GM19395 (cell line): ENCODE measurements at regions not wholly inside any gene's neighbourhood (a gene's known extent, or its start where the extent isn't known, plus 50 kb on each side); places are given as distances from the start of the nearest gene placed in this dataset.

Experiments
- ATAC-seq: cut with Tn5 transposase; IDR thresholded peaks from one replicate; pipeline ENCODE4 v1.9.1; 2021; ENCODE audit warnings: mild to moderate bottlenecking, moderate library complexity; ENCODE audit not compliant: unreplicated experiment

DNA sequence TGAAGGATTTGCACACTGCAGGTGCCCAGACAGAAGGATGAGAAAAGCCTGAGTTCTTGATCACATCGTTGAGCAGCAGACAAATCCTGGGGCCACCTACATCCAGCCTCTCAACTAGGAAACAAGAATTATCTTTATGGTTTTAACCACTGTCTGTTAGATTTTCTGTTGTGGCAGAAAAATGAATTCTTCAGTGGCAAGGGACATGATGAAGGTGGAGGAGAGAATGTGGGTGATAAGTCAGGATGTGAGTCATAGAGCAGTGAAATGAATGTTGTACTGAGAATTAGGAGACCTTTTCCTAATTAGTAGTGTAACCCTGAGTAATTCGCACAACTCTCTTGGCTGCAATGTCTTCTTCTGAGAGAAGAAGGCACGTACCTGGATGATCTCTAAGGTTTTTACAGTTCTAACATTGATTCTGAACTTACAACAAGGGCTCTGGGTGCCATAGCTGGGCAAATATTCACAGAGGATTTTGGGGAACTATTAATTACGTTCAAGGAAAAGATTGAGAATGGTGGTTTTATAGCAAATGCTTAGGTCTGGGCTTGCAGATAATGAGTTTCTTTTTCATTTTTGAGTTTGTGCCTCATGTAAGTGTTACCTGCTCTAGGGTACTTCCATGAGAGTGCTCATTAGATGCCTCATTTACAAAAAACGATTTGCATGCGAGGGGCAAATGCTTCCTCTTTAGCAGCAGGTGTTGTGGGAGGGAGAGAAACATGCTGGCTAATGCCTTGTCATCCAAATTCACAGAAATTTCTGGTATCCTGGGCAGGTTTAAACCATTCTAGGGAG is 111.0 kb upstream of the KL start:
- no peak for ATAC-seq

- ATAC-seq, result no peak
Measured at GRCh38 chr13:32905864-32906180, 110.4 kb upstream of the KL start.

- ATAC-seq, result no peak
Measured at GRCh38 chr13:32907211-32907610, 109.0 kb upstream of the KL start.

DNA sequence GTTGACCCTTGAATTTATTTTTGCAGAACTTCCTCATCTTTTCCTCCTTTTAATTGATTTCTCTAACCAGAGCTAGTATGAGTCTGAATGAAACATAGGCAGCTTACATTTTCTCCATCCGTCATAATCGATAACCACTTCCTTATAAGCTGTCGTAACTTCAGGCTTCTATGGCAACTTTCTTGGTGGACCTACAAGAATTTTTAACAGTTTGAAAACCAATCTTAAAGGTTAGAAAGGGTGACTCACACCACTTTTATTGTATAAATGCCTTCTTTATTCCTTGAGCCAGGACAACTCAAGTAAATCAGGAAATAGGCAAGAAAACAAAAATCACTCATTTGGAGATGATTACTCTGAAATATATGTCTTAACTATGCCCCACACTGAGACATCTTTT is 105.7 kb upstream of the KL start:
- ATAC-seq, result no peak

GRCh38 chr13:32911506-32911905 is 104.7 kb upstream of the KL start:
- peak; percentile 62 for ATAC-seq

DNA sequence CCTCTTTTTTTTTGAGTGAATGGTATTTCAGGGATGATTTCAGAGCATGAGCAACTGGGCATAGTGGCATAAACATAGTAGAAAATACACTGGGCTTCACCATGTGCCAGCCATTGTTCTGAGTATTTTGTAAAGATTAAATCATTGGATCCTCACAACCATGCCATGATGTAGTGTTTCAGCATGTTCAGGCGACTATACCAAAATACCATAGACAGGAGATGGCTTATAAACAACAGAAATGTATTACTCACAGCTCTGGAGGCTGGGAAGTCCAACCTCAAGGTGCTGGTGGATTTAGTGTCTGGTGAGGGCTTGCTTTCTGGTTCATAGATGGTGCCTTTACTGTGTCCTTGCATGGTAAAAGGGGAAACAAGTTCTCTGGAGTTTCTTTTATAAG is 101.5 kb upstream of the KL start:
- no peak for ATAC-seq

- ATAC-seq, result no peak
Measured at GRCh38 chr13:32917504-32917903, 98.7 kb upstream of the KL start.

GRCh38 chr13:32923725-32924124 is 92.5 kb upstream of the KL start:
- ATAC-seq, result no peak

- ATAC-seq, result no peak
Measured at GRCh38 chr13:32924886-32925285, 91.3 kb upstream of the KL start.

GRCh38 chr13:32925506-32925905 is 90.7 kb upstream of the KL start:
- ATAC-seq, result no peak

DNA sequence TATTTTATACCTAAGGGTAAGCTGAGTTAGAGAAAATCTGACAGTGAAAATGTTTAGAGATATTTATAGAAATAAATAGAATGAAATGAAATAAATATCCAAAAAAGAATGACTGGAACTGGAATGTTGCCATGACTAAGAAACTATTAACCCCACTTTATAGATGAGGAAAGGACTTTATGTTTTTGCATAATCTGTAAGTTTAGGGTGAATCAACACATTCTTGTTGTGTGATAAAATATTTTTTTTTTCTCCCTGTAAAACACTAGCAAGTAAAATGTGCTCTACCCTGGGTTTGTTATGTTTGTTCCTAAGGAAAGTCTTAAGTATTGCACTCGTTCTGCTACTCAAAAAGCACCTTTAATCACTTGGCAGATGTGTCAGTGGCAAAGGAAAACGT is 83.8 kb upstream of the KL start:
- no peak for ATAC-seq

DNA sequence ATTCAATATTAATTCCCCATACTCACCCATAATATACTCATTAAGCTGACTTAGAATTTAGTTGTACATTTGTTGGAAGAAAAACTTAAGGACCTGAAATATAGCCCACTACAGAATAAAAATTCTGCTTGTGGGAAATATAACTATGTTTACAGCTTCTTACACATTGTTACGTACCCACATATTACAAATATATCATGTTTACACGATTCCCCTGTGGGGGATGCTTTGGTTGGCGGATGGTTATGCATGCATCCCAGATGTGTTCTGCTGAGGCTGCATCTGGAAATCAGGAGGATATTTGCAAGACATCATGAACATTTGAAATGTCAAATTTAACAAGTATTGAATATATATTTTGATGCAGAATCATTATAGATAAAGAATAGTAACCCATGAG is 79.5 kb upstream of the KL start:
- ATAC-seq, result no peak

DNA sequence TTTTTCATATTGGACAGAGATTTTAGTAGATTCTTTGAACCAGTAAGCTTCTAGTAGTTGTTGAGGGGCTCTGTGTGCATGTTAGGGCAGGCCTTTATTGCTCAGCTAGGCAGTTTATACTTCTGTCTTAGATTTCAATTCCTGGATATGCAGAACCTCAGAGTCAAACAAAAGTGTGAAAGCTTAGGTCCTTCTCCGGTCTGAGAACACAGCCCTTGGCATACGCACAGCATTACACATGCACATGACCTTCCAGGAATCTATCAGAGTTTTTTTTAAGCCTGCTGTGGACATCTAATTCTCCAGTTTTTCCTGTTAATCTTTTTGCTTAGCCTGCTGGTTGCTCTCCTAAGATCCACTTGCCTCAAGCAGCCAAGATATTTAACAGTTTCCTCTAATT is 77.9 kb upstream of the KL start:
- ATAC-seq, result no peak

- no peak for ATAC-seq
Measured at GRCh38 chr13:32938907-32939306, 77.3 kb upstream of the KL start.

GRCh38 chr13:32940601-32941000 is 75.6 kb upstream of the KL start:
- ATAC-seq, result no peak

- no peak for ATAC-seq
Measured at GRCh38 chr13:32941368-32941767, 74.9 kb upstream of the KL start.

- ATAC-seq, result no peak
Measured at GRCh38 chr13:32946558-32946957, 69.7 kb upstream of the KL start.

- ATAC-seq, result no peak
Measured at GRCh38 chr13:32947411-32948276, 68.6 kb upstream of the KL start.

GRCh38 chr13:32949820-32950219 is 66.4 kb upstream of the KL start:
- no peak for ATAC-seq

- no peak for ATAC-seq
Measured at GRCh38 chr13:32951580-32951979, 64.6 kb upstream of the KL start.

- ATAC-seq, result no peak
Measured at GRCh38 chr13:32955881-32956594, 60.2 kb upstream of the KL start.

DNA sequence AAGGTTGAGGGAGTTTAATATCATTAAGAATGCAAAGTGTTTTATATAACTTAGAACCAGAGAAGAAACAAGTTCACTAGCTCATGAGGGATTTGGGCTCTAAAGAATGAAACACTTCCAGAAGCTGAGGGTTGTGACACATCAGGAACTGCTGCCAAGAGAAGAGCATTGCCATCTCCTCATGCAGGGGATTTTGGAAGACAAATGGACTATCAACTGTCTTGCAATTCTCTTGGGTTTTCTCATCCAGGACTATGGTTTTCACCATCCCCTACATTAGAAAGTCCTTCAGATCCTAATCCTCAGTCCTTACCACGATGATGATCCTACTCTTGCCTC is 59.7 kb upstream of the KL start:
- ATAC-seq, result no peak
